Tongue (tissue), 1 donor: ENCODE measurements at regions not wholly inside any gene's neighbourhood (a gene's known extent, or its start where the extent isn't known, plus 50 kb on each side); places are given as distances from the start of the nearest gene placed in this dataset.
A peak's percentile ranks its signal among the peaks of the same experiment; 100 is the strongest.

Experiments
- DNase-seq: peaks from one replicate; pipeline ENCODE4 v3.0.0-alpha.2; 2015

DNA sequence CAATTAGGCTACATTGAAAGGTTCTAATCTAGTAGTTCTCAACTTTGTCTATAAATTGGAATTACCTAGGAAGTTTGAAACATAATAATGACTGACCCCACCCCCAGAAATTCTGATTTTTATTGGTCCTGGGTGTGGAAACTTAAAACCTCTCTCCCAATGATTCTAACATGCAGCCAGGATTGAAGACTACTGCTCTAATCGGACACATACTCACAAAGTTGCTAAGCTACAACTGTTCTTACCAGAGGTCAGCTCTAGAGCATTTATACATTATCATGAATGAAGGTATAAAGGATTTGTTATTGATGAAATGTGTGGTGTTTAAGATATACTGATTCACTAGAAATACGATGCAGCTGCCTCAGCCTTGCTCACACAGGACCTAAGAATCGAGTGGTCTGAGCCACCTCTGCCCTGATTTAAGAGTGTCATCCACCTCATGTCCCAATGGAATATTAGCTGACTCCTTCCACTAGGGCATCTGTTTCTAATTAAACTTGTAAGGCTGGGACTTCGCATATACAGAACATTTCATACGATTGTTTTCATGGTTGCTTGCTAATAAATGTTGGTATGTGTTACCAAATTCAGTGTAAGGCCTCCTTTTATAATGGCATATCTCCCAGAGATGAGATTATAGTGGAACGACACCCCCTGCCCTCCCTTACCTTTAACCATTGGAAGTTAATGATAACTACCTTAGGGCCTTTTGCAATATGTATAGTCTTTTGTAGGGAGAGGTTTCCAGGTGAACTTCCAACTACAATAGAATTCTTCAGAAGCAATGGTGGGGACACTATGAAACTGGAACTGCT lies 410.8 kb upstream of the PDE3A start:
- DNase-seq: no peak

DNA sequence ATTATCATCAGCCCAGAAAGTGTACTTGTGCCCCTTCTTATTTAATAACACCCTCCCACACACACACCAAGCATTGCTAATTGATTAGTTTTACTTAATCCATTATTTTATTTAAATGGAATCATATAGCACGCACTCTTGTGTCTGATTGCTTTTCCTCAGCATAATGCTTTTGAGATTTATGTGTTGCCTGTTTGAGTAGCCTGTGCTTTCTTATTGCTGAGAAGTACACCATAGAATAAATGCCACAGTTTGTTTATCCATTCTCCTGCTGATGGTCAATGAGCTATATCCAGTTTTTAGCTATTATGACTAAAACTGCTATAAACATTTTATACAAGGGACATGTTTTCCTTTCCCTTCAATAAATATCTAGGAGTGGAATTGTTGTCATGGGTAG lies 409.9 kb upstream of the PDE3A start:
- no peak for DNase-seq

DNA sequence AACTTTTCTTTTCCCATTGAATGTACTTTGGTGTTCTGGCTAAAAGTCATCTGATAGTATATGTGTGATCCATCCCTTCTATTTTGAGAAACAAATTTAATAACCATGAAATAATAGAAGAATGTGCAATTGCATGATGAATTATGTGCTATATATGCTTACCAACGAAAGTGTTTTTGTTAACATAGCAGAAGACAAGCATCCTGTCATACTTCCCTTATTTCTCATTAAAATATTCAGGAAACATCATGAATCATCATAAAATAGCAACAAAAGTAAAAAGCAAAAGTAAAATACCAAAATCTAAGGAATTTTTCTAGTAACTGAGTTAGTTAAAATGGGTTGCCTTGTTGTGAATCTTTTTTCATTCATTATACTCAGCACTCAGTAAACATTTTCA lies 409.0 kb upstream of the PDE3A start:
- no peak for DNase-seq

DNA sequence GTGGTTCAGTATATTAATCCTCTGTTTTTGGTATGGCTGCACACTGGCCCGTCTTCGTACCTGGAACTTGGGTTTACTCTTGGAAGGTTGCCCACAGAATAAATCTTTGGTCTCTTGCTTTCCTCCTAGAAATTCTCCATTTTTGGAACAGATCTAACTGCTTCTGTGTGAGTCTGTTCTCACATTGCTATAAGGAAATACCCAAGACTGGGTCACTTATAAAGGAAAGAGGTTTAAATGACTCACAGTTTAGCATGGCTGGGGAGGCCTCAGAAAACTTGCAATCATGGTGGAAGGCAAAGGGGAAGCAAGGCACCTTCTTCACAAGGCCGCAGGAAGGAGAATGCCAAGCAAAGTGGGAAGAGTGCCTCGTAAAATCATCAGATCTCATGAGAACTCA lies 407.8 kb upstream of the PDE3A start:
- no peak for DNase-seq

DNA sequence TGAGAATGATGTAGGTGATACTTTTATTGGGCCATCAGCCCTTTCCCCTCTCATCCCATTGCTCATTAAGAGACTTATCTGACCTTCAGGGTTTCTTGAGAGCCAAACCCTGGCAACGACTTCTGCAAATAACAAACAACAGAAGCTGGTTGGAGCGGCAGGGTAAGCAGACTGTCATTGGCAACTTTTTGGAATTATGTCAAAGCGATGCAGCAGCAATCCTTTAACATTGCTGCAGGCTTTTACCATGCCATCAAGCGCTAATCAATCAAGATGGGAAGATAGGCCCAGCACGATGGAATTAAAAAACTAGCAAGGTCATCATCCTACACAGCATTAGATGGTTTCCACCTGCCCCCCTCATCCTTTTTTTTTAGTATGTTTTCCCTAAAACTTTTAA lies 406.1 kb upstream of the PDE3A start:
- no peak for DNase-seq

DNA sequence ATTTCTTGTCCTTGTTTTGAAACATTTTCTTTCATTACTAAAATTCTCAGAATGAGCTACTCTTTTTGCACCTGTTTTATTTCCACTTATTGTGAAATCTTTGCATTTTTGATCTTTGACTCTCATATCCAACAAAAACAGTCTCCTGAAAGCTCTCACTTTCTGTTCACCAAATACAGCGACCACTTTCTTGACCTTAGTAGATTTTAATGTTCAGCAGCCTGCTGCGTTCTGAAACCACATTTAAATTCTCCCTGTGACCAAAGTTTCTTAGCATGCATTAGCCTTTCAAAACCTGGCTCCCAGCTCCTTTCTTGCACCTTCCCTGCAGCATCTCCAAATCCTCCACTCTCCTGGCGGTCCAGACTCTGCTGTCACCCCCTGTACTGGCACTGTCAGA lies 404.4 kb upstream of the PDE3A start:
- no peak for DNase-seq

DNA sequence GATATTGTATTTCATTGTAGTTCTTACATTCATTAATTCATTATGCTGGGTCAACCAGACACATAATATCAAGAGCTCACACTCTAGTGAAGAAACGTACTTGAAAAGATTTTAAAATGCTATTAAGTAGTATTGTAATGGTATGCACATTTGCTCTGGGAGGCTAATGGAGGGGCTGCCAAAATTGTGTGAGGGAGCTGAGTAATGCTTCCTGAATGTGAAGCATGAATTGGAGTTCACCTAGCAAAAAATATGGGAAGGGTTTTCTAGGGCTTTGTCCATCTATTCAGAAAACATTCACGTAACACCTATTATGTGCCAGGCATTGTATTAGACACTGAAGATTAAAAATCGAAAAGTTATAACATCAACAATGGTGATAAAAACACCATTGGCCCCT lies 403.8 kb upstream of the PDE3A start:
- no peak for DNase-seq

DNA sequence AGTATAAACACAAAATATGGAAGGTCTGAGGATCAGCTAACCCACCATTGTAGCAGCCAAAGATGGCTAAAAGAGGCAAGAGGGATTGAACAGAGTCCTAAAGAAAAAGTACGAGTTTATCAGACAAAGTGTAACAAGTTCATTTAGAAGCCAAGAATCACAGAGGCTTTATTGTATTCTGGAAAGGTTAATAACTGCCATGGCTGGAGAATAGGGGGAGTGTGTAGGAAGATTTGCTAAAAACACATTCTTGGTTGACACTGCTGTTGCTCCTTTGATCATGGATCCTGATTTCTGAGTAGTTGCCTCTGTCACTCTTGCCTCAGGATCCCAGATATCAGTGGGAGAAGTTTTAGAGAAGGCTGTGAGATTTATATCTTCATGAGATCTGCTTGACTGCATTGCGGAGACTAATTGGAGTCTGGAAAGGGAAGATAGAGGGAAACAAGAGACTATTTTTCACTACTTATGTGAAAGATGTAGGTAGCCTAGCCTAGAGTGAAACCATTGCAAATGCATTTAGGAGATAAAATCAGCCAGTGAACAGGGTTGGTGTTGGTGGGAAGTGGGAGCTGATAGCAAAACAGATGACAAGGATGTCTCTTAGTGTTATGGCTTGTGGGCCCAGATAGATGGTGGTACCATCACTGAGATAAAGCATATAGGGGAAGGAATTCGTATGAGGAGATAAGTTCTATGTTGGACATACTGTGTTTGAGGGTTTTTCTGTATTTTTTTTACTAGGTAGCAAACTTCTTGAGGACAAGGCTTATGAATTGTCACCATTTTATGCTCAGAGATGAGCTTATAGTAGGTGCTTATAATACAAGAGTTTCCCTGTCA lies 402.9 kb upstream of the PDE3A start:
- DNase-seq: no peak

DNA sequence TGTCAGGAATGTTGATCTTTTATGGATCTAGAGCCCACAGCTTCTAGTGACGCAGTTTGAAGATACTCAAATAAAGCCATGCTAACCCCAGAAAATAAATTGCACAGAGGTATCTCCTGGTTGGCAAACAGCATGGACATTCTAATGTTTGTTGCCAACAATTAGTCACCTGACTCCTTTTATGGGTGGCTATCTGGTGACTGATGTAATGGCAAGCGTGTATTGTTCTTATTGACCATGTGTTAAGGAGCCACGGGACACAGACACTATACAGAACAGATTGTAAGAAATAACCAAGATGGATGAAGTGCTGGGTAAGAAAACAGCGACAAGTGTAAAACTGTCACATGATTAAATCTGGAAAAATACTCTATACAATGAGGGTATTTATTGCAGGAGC lies 401.3 kb upstream of the PDE3A start:
- no peak for DNase-seq

DNA sequence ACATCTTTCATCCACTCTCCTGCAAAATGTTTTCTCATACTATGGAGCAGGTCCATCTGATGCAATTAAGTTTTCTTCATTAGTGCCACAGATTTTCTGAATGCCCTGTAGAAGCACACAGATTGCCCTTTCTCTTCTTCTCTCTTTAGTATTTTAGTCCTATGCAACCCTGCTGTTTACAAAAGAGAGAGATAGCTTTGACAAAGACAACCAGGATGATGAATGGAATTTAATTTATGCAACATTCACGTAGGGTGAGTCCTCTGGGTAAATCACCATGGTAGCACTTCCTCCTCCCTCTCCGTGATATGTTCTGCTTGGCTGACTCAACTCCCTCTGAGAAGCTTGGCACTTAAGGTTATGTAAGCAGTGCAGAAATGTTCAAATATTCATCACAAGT lies 400.9 kb upstream of the PDE3A start:
- no peak for DNase-seq

DNA sequence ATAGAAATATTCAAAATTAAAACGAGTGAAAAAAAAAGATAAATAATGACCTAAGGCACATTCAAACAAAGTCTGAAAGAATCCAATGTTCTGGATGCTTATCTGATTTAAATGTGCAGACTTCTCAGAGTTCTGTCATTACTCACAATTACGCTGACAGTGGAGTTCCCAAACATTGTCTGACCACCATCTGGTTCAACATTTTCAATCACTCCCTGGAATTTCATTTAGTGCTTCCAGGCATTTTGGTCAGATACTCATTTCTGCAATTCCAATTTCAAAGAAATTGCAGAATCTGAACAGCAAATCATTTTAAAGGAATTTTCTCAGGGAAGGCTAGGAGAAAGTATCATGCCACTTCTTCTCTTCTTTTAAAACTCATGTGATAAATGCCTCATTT lies 398.2 kb upstream of the PDE3A start:
- peak; percentile 38 for DNase-seq

DNA sequence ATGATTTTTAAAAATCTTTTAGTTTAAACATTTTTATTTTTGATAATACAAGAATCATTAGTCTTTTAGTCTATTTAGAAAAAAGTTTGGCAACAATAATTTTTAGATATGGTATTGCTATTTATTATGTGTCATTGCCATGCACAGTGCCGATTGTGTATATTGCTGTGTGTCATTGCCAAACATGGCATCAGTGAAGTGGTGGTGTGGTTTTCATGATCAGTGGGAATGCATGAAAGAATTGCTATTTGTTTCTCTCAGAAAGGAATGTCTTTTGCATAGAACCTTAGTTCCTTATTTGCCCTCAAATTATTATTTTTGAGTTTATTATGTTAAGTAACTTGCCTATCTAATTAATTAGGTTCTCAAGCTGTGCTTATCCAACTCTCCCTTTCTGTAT lies 397.5 kb upstream of the PDE3A start:
- DNase-seq: no peak

DNA sequence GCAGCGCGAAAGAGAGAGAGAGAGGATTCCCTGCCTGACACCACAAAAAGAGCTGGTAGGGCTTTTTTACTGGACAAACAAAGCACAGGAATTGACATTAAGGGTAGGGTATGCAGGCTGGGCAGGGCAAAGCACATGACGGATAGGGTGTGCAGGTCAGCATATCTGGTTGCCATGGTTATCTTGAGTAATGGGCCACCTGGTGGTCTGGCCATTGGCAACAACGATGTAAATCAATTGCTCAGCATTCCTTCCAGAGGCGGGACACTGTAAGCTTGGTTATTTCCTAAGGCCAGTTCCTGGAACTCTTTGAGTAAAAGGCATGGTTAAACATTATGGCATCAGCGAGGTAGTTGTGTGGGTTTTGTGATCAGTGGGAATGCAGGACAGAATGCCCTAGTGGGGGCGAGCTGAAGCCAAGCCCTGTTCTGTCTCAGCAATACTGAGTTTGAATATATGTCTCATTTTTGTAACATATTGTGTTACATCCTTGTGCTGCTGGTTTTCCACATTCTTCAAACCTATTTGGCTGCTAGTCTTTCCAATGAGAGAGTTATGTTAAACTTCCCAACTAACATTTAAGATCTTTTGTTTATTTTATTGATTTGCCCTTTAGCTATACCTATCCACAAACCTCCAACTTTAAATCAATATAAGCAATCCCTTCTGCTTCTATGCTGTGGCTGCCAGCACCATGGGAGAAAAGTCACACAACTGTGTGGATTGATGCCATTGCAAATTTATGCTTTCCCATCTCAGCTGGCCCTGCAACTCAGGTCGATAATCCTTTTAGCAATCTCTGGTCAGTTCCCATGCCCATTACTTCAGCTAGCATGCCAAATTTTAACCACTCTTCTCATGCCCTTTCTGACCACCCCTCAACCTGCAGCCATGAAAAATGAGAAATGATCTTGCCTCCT lies 396.7 kb upstream of the PDE3A start:
- peak; percentile 39 for DNase-seq

DNA sequence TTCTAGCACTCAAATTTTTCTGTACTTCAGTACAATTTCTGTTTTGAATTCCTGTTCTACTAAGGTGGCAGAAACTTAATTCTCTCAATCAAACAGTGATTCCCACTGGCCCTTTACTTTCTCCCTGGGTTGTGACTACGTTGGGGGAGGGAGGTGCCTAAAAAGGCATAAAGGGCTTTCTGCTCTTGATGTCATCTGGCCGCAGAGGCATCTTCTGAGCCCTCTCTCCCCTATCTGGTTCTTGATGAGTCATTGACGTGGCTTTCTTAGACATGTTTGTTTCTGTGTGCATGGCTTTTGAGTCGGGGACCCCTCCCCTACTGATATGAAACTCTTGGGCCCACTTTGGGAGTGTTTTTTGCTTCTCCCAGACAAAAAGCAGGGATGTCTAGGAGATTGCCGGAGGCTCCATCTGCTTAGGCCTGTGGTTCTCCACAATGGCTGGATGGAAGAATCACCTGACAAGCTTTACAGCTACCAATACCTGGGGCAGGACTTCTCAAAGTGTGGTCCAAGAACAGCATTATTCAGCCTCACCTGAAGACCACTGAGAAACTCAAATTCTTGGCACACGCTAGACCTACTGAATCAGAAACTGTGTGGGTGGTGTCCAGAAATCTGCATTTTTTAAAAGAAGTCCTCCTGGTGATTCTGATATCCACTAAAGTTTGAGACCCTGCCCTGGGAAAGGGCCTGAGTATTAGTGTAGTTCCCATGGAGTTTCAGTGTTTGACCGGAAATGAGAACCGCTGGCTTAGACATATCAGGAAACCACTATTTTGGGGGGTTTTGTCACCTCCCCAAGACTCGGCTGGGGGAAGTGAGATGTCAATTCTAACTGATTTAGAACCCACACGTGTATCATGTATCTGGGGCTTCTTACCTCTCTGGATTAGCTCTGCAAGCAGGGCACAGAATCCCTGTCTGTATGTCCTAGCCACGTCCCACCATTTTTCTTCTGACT lies 395.7 kb upstream of the PDE3A start:
- DNase-seq: no peak

DNA sequence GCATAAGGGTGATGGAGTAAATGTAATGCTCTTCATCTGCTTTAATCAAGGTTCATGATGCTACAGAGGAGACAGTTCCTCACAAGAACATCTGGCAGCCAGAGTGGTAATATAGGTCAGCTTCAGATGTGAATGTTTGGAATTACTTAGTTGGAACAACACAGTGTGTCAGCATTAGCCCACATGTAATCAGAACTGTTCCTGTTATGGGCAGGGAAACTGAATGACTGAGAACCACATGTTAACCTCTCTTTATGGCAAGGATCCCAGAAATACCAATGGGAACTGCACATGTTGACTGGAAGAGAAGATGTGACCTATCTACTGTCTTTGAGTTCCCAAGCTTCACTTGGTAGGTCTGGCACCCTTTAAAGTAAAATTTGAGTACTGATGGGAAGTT lies 390.1 kb upstream of the PDE3A start:
- peak; percentile 72 for DNase-seq

DNA sequence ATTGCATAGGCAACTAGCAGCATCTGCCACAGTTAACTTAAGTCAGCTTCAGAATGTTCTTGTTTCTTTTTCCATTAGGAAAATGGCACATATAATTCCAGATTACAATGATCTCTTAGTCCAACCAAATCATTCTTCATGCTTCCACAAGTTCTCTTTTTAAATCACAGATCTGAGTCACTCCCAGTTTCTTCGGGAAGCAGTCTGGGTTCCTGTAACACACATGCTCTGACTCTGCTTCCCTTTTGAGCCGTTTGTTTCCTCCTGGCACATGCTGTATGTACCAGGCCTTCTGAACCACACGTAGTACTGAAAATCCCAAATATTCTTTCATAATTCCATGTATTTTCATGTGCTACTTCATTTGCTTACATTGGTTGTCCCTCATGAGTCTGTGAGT lies 388.8 kb upstream of the PDE3A start:
- no peak for DNase-seq

DNA sequence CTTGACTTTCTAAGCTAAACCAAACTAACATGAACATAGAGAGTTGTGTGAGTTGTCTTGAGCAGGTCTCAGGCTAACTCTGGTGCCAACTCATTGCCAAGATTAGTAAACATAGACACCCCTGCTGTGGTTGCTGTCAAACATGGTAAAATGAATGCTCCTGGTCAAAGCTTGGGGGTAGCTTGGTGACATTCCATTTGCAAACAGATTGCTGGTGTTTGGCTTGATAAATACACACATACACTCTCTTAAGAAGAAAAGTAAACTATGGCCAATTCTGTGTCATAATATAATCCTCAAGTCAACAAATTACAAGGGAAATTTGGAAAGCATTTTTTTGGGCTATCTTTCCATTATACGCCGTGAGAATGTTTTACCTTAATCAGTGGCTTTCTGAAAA lies 386.4 kb upstream of the PDE3A start:
- no peak for DNase-seq

DNA sequence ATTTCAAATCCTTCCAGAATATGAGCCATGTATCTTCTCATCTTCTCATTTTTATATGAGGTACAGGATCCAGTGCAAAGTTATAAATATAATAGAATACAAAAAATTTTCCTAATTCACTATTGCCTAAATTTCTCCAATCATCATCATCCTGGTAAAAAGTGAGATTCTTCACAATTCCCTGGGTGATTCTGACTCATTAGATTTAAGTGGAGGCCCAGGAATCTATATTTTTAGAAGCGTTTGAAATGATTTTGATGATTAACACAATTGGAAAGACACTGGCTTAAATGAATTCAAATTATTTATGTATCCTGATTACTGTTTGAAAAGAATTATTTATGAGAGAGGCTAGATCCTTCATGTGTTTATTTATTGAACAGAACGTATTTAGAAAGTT lies 380.3 kb upstream of the PDE3A start:
- no peak for DNase-seq

DNA sequence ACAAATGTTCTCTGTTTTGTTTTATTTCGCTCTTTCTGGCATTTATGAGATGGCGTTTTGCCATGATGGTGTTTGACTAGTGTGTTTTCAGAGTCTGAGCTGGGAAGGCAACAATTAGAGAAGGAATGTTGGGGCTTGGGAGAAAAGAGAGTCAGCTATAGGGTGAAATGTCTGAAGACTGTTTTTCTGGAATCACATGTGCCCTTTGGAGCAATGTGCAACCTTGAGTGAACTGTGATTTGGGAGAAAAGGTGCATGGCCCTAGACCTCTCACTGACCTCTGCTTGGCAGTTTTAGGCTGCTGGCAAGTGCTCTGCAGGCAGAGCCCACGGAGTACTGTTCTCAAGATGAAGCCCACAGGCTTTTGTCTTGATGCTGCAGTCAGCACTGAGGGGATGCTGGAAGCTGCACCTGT lies 379.9 kb upstream of the PDE3A start:
- DNase-seq: peak; percentile 66

DNA sequence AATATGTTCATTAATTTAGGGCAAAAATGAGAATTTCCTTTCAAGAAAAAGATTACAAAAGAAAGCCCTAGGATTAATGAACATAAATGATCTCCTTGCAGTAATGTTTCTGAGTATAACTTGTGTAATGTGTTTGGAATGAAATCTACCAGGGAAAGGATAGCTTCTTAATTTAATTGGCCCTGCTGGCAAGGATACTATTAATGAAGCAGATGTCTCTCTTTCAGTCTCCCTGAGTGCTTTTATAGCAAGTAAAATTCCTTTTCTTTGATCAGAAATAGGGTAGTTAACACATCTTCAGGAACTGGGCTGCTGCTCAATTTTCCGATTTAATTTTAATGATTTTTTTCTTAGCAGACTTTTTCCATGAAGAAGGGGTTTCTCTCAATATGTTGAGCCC lies 379.4 kb upstream of the PDE3A start:
- no peak for DNase-seq

DNA sequence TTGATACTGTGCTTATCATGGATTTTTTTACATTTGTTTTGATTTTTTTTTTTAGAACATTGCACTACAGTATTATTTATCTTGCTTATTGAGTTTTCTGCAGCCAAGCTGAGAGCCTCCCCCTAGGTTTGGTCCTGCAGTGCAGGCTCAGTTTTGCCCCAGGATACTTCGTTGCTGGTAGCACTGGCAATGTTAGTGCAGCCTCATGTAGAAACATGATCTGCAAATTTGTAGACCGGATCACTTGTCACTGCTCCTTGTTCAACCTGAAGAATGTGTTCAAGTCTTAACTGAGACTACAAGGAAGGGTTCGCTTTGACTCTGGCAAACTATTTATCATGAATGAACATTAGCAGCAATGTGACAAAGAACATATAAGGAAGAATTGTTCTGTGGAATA lies 377.2 kb upstream of the PDE3A start:
- DNase-seq: no peak

DNA sequence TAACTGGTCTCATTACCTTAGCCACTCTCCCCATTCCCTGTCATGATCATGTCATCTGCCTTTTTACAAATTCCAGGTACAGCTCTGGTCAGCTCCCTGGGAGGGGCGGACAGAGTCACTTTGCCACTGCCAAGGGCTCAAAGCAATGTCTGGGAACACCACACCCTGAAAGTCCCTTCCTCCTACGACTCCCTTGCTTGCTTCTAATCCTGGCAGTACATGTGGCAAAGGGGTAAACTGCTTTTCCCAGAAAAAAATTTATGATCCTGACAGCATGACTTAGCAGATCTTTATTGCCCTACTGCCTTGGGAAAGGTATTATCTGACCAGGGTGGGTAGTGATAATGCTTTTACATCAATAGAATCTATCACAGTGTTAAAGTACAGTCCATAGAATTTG lies 376.0 kb upstream of the PDE3A start:
- no peak for DNase-seq
